ENCODE measurements at regions not wholly inside any gene's neighbourhood (a gene's known extent, or its start where the extent isn't known, plus 50 kb on each side); places are given as distances from the start of the nearest gene placed in this dataset.

DNA sequence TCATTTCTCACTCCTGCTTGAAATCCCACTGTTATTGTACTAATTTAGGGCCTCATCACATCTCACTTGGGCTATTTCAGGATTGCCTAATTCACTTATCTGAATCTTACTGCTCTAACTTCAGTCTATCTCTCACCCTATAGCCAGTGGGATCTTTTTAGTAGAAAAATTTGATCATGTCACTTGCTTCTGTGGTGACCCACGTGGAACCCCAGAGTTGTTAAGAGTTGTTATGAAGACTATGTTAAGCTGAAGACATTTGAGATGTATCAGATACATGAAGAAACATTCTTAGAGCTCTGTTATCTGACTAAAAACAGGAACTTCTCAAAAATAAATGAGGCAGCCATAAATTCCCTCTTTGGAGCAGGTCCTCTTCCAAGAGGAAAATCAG, 1375.6 kb upstream of the TENM4 start:
- dilution Hi-C loops (cut with HindIII; ENCODE audit: low sequenced_read_pairs, unreplicated experiment), result no loop called here
- Histone ChIP-seq H2AFZ (replicated peaks; ENCODE audit: low read length, poor library complexity) (no peak overlapping the region), H3K79me1 (ENCODE audit: low read depth in 1 of 2, low read length in 2 of 2) (no peaks in the 10 kb centered on the region), H3K4me3 (ENCODE audit: insufficient read depth, low read depth, low read length) (no peak overlapping the region), H3K14ac (replicated peaks; ENCODE audit: low read depth, low read length) (no peak overlapping the region), H3K23ac (ENCODE audit: low read depth, low read length) (no peak overlapping the region), H3K56ac (ENCODE audit: extremely low read depth, insufficient read depth, low read length) (no peak overlapping the region), H3K9me3 (ENCODE audit: control insufficient read depth, insufficient read depth, low read length) (no peaks in the 10 kb centered on the region), H3K4ac (ENCODE audit: low read depth, low read length) (no peak overlapping the region), H2AK9ac (replicated peaks; ENCODE audit: low read depth, low read length, poor library complexity) (no peak overlapping the region), H3K9me1 (ENCODE audit: insufficient read depth, low read length) (no peaks in the 10 kb centered on the region), H2AK5ac (ENCODE audit: low read depth, low read length) (no peak overlapping the region), H4K8ac (ENCODE audit: low read depth in 2 of 2, low read length in 2 of 2) (no peak overlapping the region), H3K4me2 (ENCODE audit: low read depth, low read length) (no peak overlapping the region), H4K5ac (ENCODE audit: low read depth, low read length) (no peak overlapping the region), H3K18ac (ENCODE audit: low read depth, low read length) (no peak overlapping the region), H3K9ac (ENCODE audit: low read depth, low read length) (no peak overlapping the region), H2BK15ac (ENCODE audit: low read depth, low read length) (no peak overlapping the region), H3K4me1 (ENCODE audit: control insufficient read depth, insufficient read depth, low read length) (no peaks in the 10 kb centered on the region), H3K27me3 (ENCODE audit: control insufficient read depth, insufficient read depth, low read length) (no peaks in the 10 kb centered on the region), H3K27ac (ENCODE audit: insufficient read depth, low read length) (no peak overlapping the region), H2BK5ac (ENCODE audit: low read depth, low read length, poor library complexity, severe bottlenecking) (no peak overlapping the region), H4K20me1 (ENCODE audit: insufficient read depth, low read length) (no peaks in the 10 kb centered on the region), H3K36me3 (ENCODE audit: control insufficient read depth, insufficient read depth, low read length) (no peaks in the 10 kb centered on the region), H4K91ac (ENCODE audit: insufficient read depth, low read depth, low read length) (no peak overlapping the region), H2BK120ac (ENCODE audit: low read depth, low read length) (no peak overlapping the region), H2BK20ac (ENCODE audit: low read depth, low read length) (no peak overlapping the region)
- POLR2A ChIA-PET (ENCODE audit: unreplicated experiment), result no interaction called here
- ATAC-seq (ENCODE audit: low read depth), result no peak
- intact Hi-C loops (cut with micrococcal nuclease), result no loop called here
- BruUV-seq (replicated peaks), result no TSS peak
- in situ Hi-C loops (cut with MboI; ENCODE audit: low sequenced_read_pairs), result no loop called here
- DNase-seq, result no peak
- TF ChIP-seq USF2 (IDR thresholded peaks at IDR 0.05; ENCODE audit: low read depth, low read length) (no peak), RCOR1 (IDR thresholded peaks at IDR 0.05; ENCODE audit: insufficient replicate concordance, low read length) (no peak), SMC3 (IDR thresholded peaks at IDR 0.05; ENCODE audit: low read depth, low read length) (no peak), MXI1 (IDR thresholded peaks at IDR 0.05; ENCODE audit: borderline replicate concordance, low read depth, low read length) (no peak), FOS (IDR thresholded peaks at IDR 0.05; ENCODE audit: low read depth, low read length) (no peak), NFE2L2 (IDR thresholded peaks at IDR 0.05; ENCODE audit: low read depth, low read length) (no peak), POLR2A (IDR thresholded peaks at IDR 0.05; ENCODE audit: low read depth, low read length) (no peak), RFX5 (IDR thresholded peaks at IDR 0.05; ENCODE audit: low read depth, low read length) (no peak), BHLHE40 (IDR thresholded peaks at IDR 0.05; ENCODE audit: low read depth, low read length) (no peak), CEBPB (IDR thresholded peaks at IDR 0.05; ENCODE audit: low read depth, low read length) (no peak), MAZ (IDR thresholded peaks at IDR 0.05; ENCODE audit: borderline replicate concordance, low read depth, low read length) (no peak), RAD21 (IDR thresholded peaks at IDR 0.05; ENCODE audit: low read length) (no peak), CHD1 (IDR thresholded peaks at IDR 0.05; ENCODE audit: low read depth, low read length) (no peak), MAFK (IDR thresholded peaks at IDR 0.05; ENCODE audit: low read depth, low read length) (no peak)
- TF ChIP-seq, protein P1, sequence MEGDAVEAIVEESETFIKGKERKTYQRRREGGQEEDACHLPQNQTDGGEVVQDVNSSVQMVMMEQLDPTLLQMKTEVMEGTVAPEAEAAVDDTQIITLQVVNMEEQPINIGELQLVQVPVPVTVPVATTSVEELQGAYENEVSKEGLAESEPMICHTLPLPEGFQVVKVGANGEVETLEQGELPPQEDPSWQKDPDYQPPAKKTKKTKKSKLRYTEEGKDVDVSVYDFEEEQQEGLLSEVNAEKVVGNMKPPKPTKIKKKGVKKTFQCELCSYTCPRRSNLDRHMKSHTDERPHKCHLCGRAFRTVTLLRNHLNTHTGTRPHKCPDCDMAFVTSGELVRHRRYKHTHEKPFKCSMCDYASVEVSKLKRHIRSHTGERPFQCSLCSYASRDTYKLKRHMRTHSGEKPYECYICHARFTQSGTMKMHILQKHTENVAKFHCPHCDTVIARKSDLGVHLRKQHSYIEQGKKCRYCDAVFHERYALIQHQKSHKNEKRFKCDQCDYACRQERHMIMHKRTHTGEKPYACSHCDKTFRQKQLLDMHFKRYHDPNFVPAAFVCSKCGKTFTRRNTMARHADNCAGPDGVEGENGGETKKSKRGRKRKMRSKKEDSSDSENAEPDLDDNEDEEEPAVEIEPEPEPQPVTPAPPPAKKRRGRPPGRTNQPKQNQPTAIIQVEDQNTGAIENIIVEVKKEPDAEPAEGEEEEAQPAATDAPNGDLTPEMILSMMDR (conservative IDR thresholded peaks at IDR 0.05; ENCODE audit: low read depth, low read length), result no peak
- TF ChIP-seq, protein P2, sequence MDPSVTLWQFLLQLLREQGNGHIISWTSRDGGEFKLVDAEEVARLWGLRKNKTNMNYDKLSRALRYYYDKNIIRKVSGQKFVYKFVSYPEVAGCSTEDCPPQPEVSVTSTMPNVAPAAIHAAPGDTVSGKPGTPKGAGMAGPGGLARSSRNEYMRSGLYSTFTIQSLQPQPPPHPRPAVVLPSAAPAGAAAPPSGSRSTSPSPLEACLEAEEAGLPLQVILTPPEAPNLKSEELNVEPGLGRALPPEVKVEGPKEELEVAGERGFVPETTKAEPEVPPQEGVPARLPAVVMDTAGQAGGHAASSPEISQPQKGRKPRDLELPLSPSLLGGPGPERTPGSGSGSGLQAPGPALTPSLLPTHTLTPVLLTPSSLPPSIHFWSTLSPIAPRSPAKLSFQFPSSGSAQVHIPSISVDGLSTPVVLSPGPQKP (IDR thresholded peaks at IDR 0.05; ENCODE audit: borderline replicate concordance, low read depth, low read length), result no peak
- no CpG with 5 or more reads among the region's 1 CpG for WGBS, 2 experiments (ENCODE audit: extremely low coverage in 2 of 2, insufficient read length in 1 of 2)
- CTCF ChIA-PET, result no interaction called here
